ENCODE measurements at regions not wholly inside any gene's neighbourhood (a gene's known extent, or its start where the extent isn't known, plus 50 kb on each side); places are given as distances from the start of the nearest gene placed in this dataset.
"Not testable (repeated sequence)": the region's sequence is repeated elsewhere in the genome, so short reads cannot be mapped to it uniquely, and the experiment has no call there.

DNA sequence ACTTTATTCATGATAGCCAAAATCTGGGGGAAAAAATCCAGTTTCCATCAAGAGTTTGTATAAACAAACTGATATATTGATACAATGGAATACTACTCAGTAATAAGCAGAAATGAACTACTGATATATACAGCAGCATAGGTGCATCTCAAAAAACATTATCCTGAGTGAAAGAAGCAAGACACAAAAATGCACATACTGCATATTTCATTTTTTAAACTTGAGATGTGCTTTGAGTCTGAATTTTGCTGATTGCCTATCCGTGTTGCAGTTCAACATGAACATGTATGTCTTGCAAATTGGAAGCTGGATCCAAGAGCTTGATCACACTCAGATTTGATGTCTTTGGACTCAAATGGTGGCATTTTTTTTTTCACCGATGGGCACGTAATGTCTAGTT, 132.4 kb downstream of the TSEN15 start:
- no peak for DNase-seq (ENCODE audit: low read depth, low spot score)

GRCh38 chr1:184184614-184185013, 133.1 kb downstream of the TSEN15 start:
- DNase-seq (ENCODE audit: low read depth, low spot score), result not testable (repeated sequence)

DNA sequence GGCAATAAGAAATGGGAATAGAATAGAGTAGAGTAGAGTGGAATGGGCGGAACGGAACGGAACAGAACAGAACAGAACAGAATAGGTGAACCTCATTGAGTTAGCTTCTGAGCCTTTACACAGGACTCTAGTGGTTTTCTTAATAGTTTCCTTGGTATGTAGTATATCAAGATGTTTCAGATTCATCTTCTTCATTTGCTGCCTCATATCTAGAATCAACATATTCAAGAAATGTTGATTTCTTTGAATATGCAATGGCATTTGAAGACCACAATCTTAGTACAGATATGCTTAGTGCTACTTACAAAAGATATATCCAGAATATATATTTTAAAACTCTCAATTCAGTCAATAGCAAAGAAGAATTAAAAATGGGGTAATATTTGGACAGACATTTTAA, 133.8 kb downstream of the TSEN15 start:
- no peak for DNase-seq (ENCODE audit: low read depth, low spot score)

DNA sequence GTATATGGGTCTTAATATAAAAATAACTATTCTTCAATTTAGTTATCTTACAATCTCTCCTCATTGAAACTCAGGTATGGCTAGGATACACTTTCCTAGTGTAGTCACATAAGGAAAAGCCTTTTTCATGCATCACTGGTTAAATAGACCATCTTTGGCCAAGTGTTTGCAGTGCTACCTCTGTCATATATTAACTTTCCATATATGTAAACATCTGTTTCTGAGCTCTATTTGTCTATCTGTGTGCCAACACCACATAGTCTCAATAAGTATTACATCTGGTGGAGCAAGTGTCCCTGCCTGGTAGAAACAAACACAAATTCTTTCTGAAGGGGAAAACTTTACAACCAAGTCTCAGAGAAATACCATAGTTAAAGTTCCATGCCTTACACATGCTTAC, 134.6 kb downstream of the TSEN15 start:
- no peak for DNase-seq (ENCODE audit: low read depth, low spot score)

DNA sequence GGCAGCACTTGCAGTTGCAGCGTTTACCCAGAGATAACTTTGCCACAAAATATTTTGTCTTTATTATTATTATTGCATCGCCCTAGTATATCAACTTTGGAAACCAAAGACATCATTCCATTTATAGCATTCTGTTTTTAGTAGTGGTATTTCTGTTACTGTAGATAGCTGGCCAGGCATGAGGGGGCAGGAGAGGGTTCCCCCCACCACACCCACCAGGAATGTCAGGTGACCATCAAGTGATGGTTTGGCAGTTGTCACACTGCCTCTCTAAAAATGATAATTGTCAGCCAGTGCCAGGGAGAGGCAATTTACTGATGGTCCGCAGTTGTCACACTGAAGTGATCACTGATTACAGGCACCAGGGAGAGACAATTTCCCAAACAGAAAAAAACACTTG, 135.6 kb downstream of the TSEN15 start:
- no peak for DNase-seq (ENCODE audit: low read depth, low spot score)

- DNase-seq (ENCODE audit: low read depth, low spot score), result no peak
Measured at GRCh38 chr1:184188037-184188436, 136.5 kb downstream of the TSEN15 start.

- DNase-seq (ENCODE audit: low read depth, low spot score), result no peak
Measured at GRCh38 chr1:184189361-184189760, 137.8 kb downstream of the TSEN15 start.

DNA sequence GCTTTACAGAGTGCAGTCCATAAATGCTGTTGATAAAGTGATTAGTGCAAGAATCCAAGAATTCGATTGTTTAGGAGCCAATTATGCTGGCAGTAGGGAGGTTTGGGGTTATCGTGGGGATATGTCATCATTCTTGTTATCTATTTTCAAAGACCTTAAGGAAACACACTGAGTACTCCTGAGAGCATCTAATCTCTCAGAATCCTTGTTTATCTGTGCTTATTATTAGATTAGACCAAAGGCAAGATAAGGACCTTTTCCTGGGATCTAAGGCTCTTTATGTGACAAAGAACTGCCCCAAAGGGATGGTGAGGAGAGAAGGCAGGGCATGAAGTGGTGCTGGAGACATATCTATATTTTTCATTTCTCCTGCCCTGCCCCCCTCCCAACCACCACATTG, 139.1 kb downstream of the TSEN15 start:
- no peak for DNase-seq (ENCODE audit: low read depth, low spot score)

- no peak for DNase-seq (ENCODE audit: low read depth, low spot score)
Measured at GRCh38 chr1:184191181-184191621, 139.7 kb downstream of the TSEN15 start.

- no peak for DNase-seq (ENCODE audit: low read depth, low spot score)
Measured at GRCh38 chr1:184192796-184193195, 141.3 kb downstream of the TSEN15 start.

DNA sequence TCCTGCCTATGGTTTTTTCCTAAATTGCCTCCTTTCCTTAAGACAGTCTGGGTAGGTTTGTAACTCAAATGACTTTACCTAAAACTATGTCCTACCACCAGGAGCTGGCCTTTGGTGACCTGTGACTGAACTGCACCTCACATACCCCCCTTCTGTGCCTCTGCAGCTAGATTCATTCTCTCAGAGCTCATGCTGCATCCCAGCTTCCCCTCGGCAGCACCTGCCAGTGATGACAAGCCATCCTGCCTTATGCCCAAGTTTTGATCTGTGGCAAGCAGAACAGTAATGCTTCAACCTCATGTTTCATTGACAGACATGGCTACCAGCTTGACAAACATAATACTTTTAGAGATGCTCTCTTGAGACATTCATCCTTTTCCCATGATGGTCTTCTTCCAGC, 141.9 kb downstream of the TSEN15 start:
- no peak for DNase-seq (ENCODE audit: low read depth, low spot score)

- no peak for DNase-seq (ENCODE audit: low read depth, low spot score)
Measured at GRCh38 chr1:184194236-184194635, 142.7 kb downstream of the TSEN15 start.

GRCh38 chr1:184195722-184196121, 144.2 kb downstream of the TSEN15 start:
- not testable (repeated sequence) for DNase-seq (ENCODE audit: low read depth, low spot score)

DNA sequence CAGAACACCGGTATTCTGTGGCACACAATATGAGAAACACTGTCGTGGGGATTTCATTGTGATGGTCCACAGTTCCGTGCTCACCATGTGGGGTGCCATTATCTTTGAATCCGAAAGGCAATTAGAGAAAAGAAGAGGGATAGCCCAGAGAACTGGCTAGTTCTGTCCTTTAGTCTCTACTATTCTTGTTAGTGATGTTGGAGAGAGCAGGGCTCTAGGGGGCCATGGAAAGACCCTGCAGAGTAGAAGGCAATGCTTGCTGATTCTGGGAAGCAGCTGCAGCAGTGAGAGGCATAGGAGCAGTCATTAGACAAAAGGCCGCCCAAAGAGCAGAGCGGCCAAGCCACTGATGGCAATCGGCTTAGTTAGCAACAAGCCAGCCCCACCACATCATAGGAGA, 146.3 kb downstream of the TSEN15 start:
- no peak for DNase-seq (ENCODE audit: low read depth, low spot score)

- no peak for DNase-seq (ENCODE audit: low read depth, low spot score)
Measured at GRCh38 chr1:184199036-184199435, 147.5 kb downstream of the TSEN15 start.

DNA sequence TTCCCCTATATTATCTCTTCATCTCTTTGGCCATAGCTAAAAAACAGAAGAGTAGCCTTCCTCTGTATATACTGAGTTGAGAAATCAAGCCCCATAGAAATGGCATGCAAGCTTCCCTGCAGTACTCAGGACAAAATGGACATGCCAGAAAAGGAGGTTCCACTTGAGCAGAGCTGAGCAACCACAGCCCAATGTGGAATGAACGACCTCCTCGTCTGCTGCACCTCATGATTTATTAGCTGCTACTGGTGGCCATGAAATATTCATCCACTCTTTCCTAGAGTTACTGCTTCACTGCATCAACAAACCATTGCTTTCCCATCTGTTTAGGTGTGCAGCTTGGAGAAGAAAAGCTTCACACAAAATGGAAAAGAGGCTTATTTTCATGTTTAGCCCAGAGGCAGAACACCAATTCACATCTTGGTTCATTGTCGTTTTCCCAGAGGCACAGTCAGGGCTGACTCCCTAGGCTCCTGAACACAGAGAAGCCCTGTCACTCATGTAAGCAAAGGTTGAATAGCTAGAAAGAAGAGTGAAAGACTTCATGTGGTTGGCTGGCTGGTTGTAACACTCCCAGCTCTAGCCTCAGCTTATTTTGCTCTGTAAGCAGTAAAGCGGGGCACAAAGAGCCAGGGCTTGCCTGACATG, 148.0 kb downstream of the TSEN15 start:
- DNase-seq (ENCODE audit: low read depth, low spot score), result no peak

DNA sequence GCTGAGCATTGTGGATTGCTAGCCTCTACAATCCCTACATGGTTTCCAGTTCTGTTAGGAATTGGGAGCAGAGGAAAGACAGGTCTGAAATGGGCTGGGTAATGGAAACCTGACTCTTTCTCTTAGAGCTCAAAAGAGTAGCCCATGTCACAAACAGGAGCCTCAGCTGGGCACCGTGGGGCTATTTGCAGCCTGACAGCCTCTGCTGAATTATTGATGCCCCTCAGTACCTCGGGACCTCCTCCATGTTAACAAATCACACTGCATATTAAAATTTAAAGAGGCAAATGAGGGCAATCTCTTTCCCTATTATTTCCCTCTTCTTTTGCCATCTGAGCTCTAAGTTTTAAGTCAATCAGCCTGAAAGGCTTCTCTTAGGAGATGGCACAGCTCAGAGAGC, 157.1 kb downstream of the TSEN15 start:
- no peak for DNase-seq (ENCODE audit: low read depth, low spot score)

- no peak for DNase-seq (ENCODE audit: low read depth, low spot score)
Measured at GRCh38 chr1:184210031-184210430, 158.5 kb downstream of the TSEN15 start.

- no peak for DNase-seq (ENCODE audit: low read depth, low spot score)
Measured at GRCh38 chr1:184210862-184211261, 159.3 kb downstream of the TSEN15 start.

DNA sequence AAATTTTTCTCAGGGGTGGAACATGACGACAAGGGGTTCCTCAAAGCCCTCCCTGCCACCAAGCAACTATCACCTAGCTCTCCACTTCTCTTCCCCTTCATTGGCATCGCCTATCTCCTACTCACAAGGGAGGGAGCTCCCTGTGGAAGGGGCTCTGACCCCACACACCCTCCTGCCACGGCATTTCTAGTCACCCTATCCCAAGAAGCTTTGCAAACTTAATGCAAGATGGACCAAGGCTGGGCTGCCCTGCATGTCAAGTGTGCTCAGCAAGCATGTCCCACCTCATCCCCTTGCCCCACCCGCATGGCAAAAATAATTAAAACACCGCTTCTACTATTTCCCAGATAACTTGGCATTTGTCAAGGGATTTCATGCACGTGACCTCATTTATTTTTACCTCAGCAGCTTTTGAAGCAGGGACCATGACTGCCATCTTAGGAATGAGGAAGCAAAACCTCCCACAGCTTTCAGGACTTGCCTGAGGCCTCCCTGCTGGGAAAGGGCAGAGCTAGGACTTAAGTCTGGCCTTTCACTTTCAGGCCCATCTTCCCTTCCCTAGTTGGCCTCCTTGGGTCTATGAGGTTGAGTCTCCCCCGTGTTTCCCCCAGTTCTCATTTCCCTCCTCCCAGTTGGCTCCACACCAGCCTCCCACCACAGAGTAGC, 161.3 kb downstream of the TSEN15 start:
- DNase-seq (ENCODE audit: low read depth, low spot score), result peak; percentile 68

DNA sequence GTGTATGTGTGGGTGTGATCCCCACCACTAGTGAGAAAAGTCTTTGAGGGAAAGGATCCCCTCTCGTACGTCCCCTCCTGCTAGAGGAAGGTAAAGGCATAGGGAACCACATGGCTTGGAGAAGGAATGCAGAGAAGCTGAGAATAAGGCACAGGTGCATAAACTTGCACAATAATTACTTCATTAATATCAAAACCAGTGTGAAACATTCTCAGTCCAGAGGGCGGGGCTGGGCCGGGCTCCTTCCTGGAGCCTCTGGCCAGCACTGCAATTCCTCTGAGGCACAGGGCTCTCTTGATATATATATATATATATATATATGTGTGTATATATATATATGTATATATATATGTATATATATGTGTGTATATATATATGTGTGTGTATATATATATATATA, 162.6 kb downstream of the TSEN15 start:
- DNase-seq (ENCODE audit: low read depth, low spot score), result no peak

GRCh38 chr1:184215274-184215925, 163.9 kb downstream of the TSEN15 start:
- DNase-seq (ENCODE audit: low read depth, low spot score), result no peak

GRCh38 chr1:184218458-184219075, 167.0 kb downstream of the TSEN15 start:
- no peak for DNase-seq (ENCODE audit: low read depth, low spot score)
